ENCODE measurements at regions not wholly inside any gene's neighbourhood (a gene's known extent, or its start where the extent isn't known, plus 50 kb on each side); places are given as distances from the start of the nearest gene placed in this dataset.

DNA sequence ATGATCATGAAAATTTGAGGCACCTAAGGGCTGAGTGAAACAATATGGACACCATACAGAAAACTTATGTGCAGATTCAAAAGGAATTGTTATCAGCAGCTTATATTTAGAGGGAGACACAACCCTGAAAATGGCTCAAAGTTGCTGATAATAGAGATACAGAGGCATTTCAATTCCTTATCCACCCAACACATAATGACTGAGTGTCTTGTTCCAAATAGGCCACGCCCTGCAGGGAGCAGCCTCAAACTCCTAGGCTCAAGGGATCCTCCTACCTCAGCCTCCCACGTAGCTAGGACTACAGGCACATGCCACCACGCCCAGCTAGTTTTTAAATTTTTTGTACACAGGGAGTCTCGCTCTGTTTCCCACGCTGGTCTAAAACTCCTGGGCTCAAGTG, 79.0 kb downstream of the LBH start:
- ATAC-seq (no peak), DNase-seq (ENCODE audit: missing footprints) (no peak)
- intact Hi-C loops (cut with DNase I) = no loop called here

- ATAC-seq = no peak
- intact Hi-C loops (cut with DNase I) = no loop called here
- DNase-seq (ENCODE audit: missing footprints) = no peak
Observed at GRCh38 chr2:30310955-30311354, 79.6 kb downstream of the LBH start.

DNA sequence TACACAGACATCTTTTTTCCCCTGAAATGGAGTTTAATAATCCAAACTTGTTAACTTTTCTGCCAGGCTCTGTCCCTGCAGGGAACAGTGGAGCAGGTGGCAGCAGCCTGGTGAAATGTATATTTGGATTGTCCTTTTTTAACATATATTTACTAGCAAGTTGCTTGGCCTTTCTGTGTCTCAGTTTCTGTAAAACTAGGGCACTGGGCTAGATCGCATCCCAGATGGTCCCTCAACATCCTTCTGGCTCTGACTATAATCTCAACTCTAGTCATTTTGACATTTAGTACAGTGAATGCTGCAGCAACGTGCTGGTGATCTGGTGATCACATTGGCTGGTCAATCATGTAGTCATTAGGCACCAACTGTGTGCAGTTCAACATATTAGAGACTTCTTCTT, 80.4 kb downstream of the LBH start:
- ATAC-seq (no peak), DNase-seq (ENCODE audit: missing footprints) (no peak)
- intact Hi-C loops (cut with DNase I) = no loop called here

- intact Hi-C loops (cut with DNase I) = no loop called here
- ATAC-seq (no peak), DNase-seq (ENCODE audit: missing footprints) (no peak)
Observed at GRCh38 chr2:30312916-30313315, 81.6 kb downstream of the LBH start.

DNA sequence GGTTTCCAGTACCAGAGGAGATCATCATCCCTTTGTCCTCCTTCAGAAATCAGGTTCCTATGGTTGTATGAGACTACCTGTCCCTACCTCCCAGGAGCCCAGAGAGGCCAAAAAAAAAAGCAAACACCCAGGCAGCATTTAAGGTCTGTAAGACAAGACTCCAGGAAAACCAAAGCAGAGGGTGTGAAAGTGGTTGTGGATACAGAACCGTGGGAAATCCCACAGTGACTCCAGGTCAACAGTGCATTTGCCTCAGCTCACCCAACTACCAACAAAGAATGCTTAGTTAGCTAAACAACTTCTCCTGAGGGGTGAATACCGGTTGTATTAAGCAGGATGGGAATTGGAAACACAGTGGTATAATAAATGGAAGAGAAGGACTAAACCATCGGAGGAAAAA, 83.6 kb downstream of the LBH start:
- ATAC-seq (no peak), DNase-seq (ENCODE audit: missing footprints) (no peak)
- intact Hi-C loops (cut with DNase I) = no loop called here

DNA sequence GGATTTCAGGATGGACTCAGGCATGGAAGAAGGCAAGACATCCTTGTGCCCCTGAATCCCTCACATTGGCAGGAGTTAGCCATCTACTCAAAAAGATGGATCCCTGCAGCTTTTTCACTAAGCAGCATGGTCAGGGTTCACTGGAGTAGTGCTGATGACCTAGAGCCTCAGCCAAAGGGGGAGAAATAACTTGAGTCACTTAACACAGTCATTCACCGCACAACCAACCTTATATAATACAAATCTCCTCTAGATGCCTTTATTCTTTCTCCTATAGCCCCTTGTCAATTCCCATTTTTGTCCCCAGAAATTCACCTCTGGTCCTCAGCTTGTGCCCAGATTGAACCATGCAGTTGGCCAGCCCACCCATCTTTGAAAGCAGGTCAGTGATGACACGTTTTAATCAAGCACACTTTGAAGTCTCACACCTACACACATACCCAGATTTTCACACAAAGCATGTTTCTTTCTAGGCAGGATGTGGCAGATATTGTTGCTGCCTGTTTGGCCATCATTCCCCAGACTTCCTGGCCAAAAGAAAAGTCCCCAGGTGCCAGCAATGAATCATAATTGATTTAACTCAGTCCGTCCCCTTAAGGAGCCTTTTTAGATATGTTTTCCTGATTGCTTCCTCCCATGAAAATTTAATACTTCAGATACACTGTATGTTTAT, 84.2 kb downstream of the LBH start:
- DNase-seq (ENCODE audit: missing footprints) (no peak), ATAC-seq (no peak)
- intact Hi-C loops (cut with DNase I) = no loop called here

DNA sequence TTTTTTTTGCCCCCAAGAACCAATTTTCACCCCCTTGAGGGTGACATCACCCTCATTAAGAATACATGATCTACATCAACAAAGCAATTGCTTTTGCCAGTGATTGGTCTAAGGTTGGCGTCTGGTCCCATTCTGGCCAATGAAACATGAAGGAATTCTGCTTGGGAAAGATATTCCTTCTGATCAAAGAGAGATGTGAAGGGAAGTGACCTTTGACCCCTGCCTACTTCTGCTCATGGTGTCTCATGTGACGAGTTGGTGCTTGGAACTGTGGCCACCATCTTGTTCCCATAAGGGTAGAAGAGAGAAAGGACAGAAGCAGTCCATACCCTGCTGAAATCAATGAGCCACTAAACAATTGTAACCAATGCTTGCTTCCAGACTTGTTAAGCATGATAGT, 85.1 kb downstream of the LBH start:
- no peak for ATAC-seq
- intact Hi-C loops (cut with DNase I) = no loop called here

GRCh38 chr2:30318987-30319782, 87.9 kb downstream of the LBH start:
- intact Hi-C loops (cut with DNase I) = no loop called here
- DNase-seq (ENCODE audit: missing footprints) (no peak), ATAC-seq (peak; percentile 23)

More for the DNA sequence above, 85.1 kb downstream of the LBH start:
- no peak for DNase-seq (ENCODE audit: missing footprints)

DNA sequence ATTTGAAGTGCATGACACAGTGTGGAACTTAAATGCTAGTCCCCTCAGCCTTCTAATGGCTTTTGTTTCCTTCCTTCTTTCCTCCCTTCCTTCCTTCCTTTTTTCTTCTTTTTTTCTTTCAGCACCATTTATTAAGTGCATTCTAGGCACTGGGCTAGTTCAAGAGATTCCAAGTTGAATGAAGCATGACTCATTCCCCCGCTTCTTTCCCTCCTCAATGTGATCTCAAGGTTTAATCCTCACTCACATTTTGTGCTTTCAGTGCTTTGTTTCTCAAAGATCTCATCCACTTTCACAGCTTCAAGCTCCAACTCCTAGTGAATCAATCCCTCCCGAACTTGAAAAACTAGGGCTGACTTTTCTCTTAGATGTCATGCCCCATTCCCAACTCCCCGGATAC, 90.1 kb downstream of the LBH start:
- DNase-seq (ENCODE audit: missing footprints) (no peak), ATAC-seq (no peak)
- intact Hi-C loops (cut with DNase I) = loop anchor here (5.0 kb wide), 1 partner anchor 71 kb away; no protein-coding TSS in a partner anchor

DNA sequence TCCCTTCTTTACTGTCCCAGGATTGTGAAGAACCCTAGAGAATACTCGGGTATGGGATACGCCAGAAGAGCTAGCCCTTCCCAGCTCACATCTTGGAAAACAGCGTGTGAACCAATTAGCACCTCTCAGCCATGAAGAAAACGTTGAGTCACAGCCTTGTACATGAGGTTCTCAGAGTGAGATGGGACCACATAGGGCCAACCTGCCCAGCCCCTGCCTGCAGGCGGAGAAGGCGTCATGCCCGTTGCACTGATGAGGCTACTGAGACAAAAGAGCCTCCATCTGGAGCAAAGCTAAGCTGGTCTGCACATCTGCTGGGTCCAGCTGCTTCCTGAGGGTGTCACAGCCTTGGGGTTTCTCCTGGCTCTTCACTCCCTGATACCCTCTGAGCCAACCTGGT, 92.2 kb downstream of the LBH start:
- ATAC-seq (no peak), DNase-seq (ENCODE audit: missing footprints) (no peak)
- intact Hi-C loops (cut with DNase I) = loop anchor here (5.0 kb wide), 1 partner anchor 69 kb away; no protein-coding TSS in a partner anchor

GRCh38 chr2:30324245-30324908, 93.0 kb downstream of the LBH start:
- DNase-seq (ENCODE audit: missing footprints) (no peak), ATAC-seq (no peak)
- intact Hi-C loops (cut with DNase I) = loop anchor here (5.0 kb wide), 1 partner anchor 68 kb away; no protein-coding TSS in a partner anchor

DNA sequence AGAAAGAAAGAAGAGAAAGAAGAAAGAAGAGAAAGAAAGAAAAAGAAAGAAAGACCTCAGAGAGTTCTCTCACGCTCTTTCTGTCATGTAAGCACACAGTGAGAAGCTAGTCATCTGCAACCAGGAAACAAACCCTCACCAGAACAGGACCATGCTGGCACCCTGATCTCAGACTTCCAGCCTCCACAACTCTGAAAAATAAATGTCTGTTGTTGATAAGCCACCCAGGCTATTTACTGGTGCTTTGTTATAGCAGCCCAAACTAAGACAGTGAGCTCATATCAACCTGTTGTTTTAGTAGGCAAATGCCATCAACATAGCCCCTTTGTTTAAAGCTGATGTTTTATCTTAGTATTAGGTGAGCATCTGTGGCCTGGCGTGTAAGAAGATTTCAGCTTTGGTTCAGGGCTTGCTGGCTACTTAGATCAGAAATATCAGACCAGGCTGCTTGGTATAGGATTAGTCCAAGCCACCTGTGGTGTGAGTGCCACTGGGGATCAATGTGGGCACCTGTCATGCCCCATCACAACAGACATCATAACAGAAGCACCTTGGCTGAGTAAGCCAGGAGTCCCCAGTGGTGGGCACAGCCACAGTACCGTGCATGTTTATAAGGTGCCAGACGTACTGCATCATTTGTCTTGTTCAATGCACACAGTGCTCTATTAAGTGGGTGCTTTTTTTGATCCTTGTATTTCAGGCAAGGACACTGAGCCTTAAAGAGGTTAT, 94.4 kb downstream of the LBH start:
- intact Hi-C loops (cut with DNase I) = no loop called here
- ATAC-seq (no peak), DNase-seq (ENCODE audit: missing footprints) (no peak)

DNA sequence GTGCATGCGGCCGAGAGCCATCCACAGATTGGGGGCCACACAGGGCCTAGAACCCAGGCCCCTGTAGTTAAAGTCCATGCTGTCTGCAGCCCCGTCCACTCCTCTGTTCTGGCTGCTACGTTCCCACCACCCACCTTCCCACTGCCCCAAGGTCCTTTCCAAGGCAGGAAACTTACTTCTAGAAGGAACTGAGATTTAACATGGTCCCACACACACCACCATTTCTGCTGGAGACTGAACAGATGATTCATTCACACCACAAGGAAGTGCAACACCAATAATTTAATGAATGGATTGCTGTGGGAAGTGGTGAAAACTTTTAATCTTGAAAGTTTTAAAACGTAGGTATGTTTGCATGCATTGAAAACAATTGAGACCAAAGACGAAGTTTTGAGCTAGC, 95.2 kb downstream of the LBH start:
- intact Hi-C loops (cut with DNase I) = no loop called here
- no peak for ATAC-seq

DNA sequence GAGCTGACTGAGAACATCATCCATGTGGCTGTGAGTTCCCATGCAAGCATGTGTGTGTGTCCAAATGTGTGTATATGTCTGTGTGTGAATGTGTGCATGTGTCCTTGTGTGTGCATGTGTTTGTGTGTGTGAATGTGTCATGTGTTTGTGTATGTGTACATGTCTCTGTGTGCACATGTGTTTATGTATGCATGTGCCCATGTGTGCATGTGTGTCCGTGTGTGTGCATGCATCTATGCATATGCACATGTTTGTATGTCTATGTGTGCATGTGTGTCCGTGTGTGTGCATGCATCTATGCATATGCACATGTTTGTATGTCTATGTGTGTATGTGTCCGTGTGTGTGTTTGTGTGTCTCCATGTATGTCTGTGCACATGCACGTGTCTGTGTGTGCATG, 99.7 kb downstream of the LBH start:
- DNase-seq (ENCODE audit: missing footprints) = no peak
- intact Hi-C loops (cut with DNase I) = no loop called here
- ATAC-seq = no peak

More for the DNA sequence above, 95.2 kb downstream of the LBH start:
- no peak for DNase-seq (ENCODE audit: missing footprints)

- no peak for ATAC-seq
- no peak for DNase-seq (ENCODE audit: missing footprints)
- intact Hi-C loops (cut with DNase I) = no loop called here
Observed at GRCh38 chr2:30331869-30332268, 100.5 kb downstream of the LBH start.

- DNase-seq (ENCODE audit: missing footprints) = no peak
- ATAC-seq = no peak
- intact Hi-C loops (cut with DNase I) = no loop called here
Observed at GRCh38 chr2:30332791-30333453, 101.6 kb downstream of the LBH start.

DNA sequence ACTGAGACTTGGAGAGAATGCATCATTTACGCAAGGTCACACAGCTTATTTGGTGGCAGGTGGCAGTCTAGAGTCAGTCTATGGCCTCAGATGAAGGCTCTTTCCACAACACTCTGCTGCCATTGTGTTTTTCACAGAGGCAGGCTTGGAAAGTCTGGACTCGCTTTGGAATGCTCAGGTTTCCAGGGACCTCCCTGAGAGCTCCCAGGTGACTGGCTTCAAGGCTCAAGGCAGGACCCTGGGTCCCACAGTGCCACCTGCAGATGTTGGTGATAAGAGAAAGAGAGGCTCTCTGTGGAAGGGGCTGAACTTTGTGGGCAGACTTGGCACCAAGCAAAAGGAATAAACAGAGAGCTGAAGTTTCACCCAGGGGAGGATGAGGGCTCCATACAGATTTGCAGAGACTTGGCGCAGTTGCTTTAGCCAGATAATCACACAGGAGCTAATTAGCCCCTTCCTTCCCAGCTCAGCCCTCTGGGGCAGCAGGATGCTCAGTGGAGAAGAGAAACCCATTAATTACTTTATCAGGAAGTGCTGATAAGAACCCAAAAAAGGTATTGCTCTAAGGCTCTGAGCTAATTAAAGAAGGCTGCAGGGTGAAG, 103.5 kb downstream of the LBH start:
- DNase-seq (ENCODE audit: missing footprints) (no peak), ATAC-seq (peak; percentile 54)
- intact Hi-C loops (cut with DNase I) = loop anchor here (5.0 kb wide), 1 partner anchor 33 kb away; no protein-coding TSS in a partner anchor

DNA sequence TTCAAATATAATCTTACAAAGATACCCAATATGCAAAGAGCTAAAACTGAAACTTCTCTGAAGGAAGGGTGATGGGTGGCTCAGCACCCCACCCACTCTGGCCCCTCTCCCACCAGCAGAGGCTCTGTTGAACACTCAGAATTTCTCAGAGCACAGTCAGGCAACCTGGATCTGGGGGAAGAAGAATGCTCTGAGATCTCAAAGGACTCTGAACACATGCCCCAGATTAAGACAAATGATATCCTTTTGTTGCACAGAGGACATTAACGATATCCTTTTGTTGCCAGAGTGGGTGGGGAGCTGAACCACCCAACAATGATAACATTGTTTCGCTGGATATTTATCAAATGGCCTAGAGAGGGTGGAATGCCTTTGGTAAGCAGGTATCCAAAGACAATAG, 104.8 kb downstream of the LBH start:
- no peak for ATAC-seq
- intact Hi-C loops (cut with DNase I) = loop anchor here (1.0 to 5.0 kb wide), 2 partner anchors 9 to 34 kb away; no protein-coding TSS in a partner anchor
- no peak for DNase-seq (ENCODE audit: missing footprints)
